GM18508 (cell line): ENCODE measurements at regions not wholly inside any gene's neighbourhood (a gene's known extent, or its start where the extent isn't known, plus 50 kb on each side); places are given as distances from the start of the nearest gene placed in this dataset.

Experiments used
- ATAC-seq: cut with Tn5 transposase; IDR thresholded peaks from one replicate; pipeline ENCODE4 v1.9.1; 2021; ENCODE audit warnings: moderate number of reproducible peaks; ENCODE audit not compliant: insufficient read depth, unreplicated experiment

GRCh38 chr2:43059183-43059897 is 167.1 kb downstream of the ZFP36L2 start:
- no peak for ATAC-seq

GRCh38 chr2:43058726-43059110 is 167.7 kb downstream of the ZFP36L2 start:
- ATAC-seq = no peak

- ATAC-seq = no peak
Measured at GRCh38 chr2:43057742-43058725, 168.4 kb downstream of the ZFP36L2 start.

- no peak for ATAC-seq
Measured at GRCh38 chr2:43057026-43057741, 169.2 kb downstream of the ZFP36L2 start.

GRCh38 chr2:43055985-43056384 is 170.4 kb downstream of the ZFP36L2 start:
- ATAC-seq = no peak

DNA sequence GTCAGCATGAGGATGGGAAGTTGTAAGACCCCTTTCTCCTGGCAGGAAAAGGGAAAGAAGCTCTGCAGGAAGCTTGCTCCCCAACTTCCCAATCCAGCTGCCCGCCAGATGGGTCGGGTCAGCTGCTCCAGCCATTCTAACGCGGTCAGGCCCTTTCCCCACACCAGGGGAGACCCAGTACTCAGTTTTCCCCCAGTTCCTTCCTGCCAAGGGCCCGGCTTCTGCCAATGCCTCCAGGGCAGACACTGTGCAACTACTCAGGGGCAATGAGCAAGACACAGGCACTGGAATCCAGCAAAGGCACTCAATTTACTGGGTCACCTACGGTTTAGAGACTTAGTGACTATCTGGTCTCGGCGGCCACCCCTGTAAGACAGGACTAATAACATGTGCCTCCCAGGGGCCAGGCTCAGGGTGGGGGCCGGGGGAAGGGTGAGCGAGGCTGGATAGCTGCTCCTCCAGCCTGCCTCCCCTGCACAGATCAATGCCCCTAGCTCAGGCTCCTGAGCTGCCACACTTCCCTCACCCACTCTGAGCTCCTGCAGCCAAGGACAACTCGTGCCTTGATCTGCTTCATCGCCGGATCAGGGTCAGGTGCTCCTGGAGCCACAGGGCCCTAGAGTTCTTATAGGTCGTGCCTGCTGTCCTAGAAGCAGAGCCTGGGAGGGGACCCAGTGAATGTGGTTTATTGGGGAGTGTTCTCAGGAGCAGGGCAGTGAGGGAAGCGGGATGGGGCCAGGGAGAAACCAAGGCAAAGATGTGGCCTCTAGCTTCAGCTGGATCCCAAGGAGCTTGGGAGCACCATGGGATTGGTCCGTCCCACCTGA is 171.1 kb downstream of the ZFP36L2 start:
- ATAC-seq = no peak

DNA sequence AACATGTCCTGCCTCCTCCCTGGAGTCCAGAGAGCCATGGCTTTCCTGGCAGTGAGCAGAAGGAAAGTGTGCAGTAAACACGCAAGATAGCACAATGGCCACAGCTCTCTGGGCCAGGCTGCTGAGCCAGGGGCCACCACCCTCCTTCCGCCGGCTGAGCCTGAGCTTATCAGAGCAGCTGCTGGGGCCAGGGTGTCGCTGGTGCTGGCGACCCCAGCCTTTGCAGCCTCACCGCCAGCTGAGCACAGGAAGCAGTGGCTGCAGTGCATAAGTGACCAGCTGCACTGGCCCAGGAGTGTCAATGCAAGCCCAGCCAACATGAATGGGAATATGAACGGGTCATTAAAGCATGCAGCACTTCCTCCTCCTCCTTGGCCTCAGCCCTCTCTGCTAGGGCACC is 172.0 kb downstream of the ZFP36L2 start:
- no peak for ATAC-seq

DNA sequence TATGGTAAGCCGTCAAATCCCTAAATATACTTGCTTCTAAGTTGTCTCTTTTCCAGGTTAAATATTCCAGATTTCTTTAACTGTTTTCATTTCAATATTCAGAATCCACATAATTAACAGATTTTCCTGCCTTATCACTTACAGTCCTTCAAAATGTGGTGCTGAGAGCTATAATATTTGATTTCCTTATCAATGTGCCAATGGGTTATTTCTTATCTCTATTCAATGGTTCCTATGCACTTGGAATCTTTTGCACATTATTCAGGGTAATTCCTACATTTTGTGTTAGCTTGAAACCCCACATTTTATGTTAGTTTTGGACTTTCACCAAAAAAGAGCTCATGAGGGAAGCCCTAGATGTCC is 173.5 kb downstream of the ZFP36L2 start:
- ATAC-seq = no peak

DNA sequence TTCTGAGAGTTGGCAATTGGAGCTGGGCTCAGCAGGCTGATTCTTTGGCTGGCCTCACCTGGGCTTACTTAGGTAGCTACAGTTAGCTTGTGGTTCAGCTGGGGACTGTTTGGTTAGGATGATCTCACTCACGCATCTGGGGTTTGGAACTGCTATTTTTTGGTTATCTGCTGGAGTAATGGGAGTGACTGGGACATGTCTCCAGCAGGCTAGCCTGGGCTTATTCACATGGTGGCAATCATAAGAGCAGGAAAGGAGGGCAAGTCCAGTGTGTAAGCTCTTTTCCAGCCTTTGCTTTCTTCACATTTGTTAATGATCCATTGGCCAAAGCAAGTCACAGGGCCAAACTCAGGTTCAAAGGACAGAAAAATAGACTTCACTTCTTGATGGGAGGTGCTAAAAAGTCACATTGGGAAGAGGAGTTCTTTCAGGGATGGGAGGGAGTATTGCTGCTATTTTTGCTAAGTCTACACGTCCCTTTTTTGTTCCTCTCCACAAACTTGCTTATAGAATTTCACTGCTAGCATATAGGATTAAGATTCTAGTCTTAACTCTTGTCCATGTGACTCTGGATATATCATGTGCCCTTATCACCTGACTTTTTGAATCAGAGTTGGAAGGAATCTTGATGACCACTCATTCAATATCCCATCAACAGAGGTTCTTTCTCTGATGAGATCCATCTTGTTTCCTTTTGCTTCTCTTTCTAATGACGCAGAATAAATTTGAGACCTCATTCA is 174.0 kb downstream of the ZFP36L2 start:
- ATAC-seq = no peak

DNA sequence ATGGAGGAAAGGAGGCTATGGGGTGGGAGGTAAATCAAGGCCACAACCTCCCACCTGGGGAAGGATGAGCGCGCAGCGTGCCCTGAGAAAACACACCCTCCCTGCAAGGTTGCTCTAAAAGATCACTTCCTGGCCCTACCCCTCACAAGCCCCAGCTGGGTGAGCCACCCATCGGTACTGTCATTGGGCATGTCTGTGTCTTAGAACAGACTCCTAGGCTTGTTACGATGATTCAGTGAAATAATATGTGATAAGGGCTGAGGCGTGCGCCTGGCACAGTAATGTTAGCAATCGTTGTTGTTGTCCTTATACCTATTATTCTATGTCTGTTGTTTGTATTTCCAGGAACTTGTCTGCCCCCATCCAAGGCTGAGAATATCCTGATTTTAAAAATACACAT is 175.1 kb downstream of the ZFP36L2 start:
- ATAC-seq = no peak

GRCh38 chr2:43050866-43051265 is 175.5 kb downstream of the ZFP36L2 start:
- ATAC-seq = no peak

DNA sequence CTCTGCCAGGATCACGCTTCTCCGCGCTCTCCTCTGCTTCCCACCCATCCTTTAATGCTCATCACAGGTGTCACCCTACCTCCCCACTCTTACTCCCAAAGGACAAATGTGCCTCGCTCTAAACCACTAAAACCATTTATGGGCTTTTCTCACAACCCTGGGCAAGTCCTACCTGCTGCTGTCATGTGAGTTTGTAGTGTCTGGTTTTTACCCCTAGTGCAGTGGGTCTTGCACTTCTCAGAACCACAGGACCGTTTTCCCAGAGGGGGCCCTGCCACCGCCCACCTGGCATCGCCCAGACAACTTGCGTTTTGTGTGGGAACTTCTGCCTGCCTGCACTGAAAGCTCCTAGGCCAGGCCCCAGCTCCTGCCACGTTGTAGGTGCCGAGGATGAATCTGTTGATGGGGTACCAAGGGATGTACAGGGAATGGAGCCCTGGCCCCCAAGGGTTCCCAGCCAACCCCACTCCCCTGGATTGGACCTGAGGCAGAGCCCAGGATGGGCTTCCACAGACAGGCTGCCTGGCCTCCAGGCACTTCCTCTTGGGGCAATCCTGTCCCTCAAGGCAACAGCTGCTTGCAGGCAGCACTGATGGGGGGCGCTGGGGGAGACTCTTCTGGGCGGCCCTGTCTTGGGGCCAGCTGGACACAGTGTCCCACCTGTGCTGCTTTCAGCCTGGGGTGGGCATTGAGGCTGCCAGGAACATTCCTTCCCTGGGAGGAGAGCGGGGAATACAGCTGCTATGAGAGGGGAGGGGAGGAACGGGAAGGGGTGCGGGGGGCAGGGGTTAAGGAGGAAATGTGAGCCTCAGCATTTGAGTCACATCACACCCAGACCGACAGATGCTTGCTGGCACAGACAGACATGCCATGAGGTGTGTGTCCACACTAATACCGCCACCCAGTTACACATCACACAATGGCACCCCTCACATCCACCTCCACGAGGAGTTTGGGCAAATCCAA is 176.3 kb downstream of the ZFP36L2 start:
- no peak for ATAC-seq

GRCh38 chr2:43047187-43047780 is 179.1 kb downstream of the ZFP36L2 start:
- ATAC-seq = no peak

DNA sequence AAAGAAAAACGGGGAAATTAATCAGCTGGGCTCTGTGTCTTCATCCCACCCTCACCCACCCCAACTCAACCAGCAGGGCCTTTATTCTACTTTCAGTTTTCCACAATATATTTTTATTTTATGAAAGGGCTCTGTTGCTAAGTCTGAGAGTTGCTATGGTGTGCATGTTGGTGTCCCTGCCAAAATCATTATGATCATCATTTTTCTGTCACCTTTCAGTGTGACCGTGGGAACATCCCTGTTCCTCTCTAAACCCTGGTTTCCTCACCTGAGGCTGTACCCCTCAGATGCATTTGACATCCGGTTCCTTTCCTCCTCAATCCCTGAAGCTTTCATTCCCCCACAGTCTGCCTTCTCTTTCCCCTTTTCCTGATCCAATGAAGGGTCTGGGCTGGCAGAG is 180.5 kb downstream of the ZFP36L2 start:
- ATAC-seq = no peak

DNA sequence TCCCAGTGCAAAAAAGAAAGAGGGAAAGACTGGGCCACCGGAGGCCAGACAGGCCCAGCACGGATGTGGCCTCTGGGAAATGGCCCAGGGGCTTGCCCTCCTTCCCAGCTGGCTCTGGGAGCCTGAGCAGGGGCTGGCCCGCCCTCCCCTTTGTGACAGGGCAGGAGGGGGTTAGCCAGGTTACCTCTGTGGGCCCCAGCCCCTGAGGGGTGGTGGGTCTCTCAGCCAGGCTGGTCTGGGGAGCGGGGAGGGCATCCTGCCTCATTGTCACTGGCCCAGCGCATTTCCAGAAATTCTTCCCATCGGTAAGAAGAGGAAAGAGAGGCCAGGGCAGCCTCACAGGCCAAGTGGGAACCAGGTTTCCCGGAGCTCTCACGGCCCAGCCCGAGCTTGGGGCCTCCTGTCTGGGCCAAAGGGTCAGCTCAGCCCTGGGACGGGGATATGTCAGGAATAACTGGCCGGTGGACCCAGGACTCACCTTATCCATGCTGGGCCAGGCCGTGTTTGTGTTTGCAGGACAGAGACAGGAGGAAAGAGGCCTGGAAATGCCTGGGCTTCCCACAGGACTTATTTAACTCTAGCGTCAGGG is 182.2 kb downstream of the ZFP36L2 start:
- ATAC-seq = no peak

DNA sequence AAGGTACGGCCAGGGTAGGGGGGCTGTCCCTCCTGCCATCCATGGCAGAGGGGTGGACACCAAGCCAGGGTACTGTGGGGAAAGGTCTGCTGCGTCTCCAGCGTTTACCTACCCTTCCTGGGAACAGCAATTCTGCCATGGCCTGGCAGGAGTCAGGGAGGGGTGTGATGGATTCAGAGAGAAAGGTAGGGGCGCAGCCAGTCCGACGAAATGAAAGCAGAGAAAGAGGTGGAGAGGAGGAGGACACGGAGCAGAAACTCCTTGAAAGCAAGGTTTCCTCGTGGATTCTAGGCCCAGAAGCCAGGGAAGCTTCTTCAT is 182.9 kb downstream of the ZFP36L2 start:
- ATAC-seq = no peak

DNA sequence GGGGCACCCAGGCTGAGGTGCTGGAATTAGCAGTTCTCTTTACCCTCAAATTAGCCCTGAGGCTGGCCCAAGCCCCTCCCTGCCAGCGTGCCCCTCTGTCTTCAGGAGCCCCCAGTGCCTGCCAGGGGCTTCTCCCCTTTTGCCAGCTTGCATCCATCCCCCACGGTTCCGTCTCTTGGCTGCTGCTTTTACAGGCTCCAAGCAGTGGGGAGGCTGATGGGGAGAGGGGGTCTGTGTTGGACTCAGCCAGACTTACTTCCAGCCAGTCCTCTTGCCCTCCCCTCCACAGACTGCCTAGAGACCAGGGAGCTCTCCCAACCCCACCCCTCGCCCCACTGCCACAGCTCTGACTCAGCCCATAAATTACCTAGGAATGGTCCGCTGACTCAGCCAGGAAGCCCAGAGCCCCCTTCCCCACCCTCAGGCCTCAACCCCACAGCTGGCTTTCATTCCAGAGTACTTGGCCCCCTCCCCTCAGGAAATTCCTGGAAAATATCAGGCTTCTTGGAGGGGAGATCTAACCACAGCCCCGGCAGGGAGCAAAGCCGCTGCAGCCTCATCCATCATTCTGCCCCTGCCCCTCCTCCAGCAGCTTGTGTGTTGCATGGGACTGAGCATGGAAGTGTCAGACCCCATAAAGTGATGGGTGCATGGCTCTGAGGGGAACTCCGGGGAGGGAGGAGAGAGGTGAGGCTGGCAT is 184.6 kb downstream of the ZFP36L2 start:
- ATAC-seq = no peak
